ENCODE measurements at regions not wholly inside any gene's neighbourhood (a gene's known extent, or its start where the extent isn't known, plus 50 kb on each side); places are given as distances from the start of the nearest gene placed in this dataset.

- Histone ChIP-seq H3K36me3 (no peaks in the 10 kb centered on the region), H3K27ac (no peak overlapping the region), H3K27me3 (no peaks in the 10 kb centered on the region), H3K9me3 (no peaks in the 10 kb centered on the region), H3K4me1 (no peaks in the 10 kb centered on the region), H3K4me3 (no peak overlapping the region)
- ATAC-seq = no peak
- WGBS (ENCODE audit: insufficient coverage, low coverage, low lambda C conversion rate, missing lambda C conversion rate) = 27% methylated on average over 1 of the region's 1 CpG
- TF ChIP-seq POLR2A (IDR thresholded peaks at IDR 0.05) (no peak), CTCF (IDR thresholded peaks at IDR 0.05) (no peak)
- intact Hi-C loops (cut with DNase I) = no loop called here
- no peak for DNase-seq
These were observed 208.6 kb downstream of the GALC start for GRCh38 chr14:87784386-87784785.

GRCh38 chr14:87783071-87783470, 209.9 kb downstream of the GALC start:
- WGBS (ENCODE audit: insufficient coverage, low coverage, low lambda C conversion rate, missing lambda C conversion rate) = 73% methylated on average over 2 of the region's 2 CpGs
- DNase-seq (no peak), ATAC-seq (no peak)
- Histone ChIP-seq H3K4me3 (no peak overlapping the region), H3K27ac (no peak overlapping the region), H3K4me1 (no peaks in the 10 kb centered on the region), H3K9me3 (no peaks in the 10 kb centered on the region), H3K27me3 (no peaks in the 10 kb centered on the region), H3K36me3 (no peaks in the 10 kb centered on the region)
- TF ChIP-seq POLR2A (IDR thresholded peaks at IDR 0.05) (no peak), CTCF (IDR thresholded peaks at IDR 0.05) (no peak)
- intact Hi-C loops (cut with DNase I) = no loop called here

GRCh38 chr14:87772854-87773253, 220.1 kb downstream of the GALC start:
- TF ChIP-seq POLR2A (IDR thresholded peaks at IDR 0.05) = no peak
- TF ChIP-seq CTCF (IDR thresholded peaks at IDR 0.05) = no peak
- no peak for DNase-seq
- H3K9me3 ChIP-seq = no peaks in the 10 kb centered on the region
- WGBS (ENCODE audit: insufficient coverage, low coverage, low lambda C conversion rate, missing lambda C conversion rate) = 46% methylated on average over 7 of the region's 7 CpGs
- intact Hi-C loops (cut with DNase I) = no loop called here
- H3K4me3 ChIP-seq = no peak overlapping the region
- H3K4me1 ChIP-seq = no peaks in the 10 kb centered on the region
- no peak for ATAC-seq
- H3K36me3 ChIP-seq = no peaks in the 10 kb centered on the region
- no peak overlapping the region for H3K27ac ChIP-seq
- H3K27me3 ChIP-seq = no peaks in the 10 kb centered on the region

- Histone ChIP-seq H3K27ac (no peak overlapping the region), H3K4me1 (no peaks in the 10 kb centered on the region), H3K27me3 (no peaks in the 10 kb centered on the region), H3K36me3 (no peaks in the 10 kb centered on the region), H3K9me3 (no peaks in the 10 kb centered on the region), H3K4me3 (no peak overlapping the region)
- TF ChIP-seq CTCF (IDR thresholded peaks at IDR 0.05) = no peak
- TF ChIP-seq POLR2A (IDR thresholded peaks at IDR 0.05) = no peak
- intact Hi-C loops (cut with DNase I) = no loop called here
- WGBS (ENCODE audit: insufficient coverage, low coverage, low lambda C conversion rate, missing lambda C conversion rate) = 63% methylated on average over 2 of the region's 2 CpGs
- DNase-seq (no peak), ATAC-seq (no peak)
These were observed 225.4 kb downstream of the GALC start for GRCh38 chr14:87767567-87767901.

GRCh38 chr14:87758876-87759275, 234.1 kb downstream of the GALC start:
- DNase-seq (no peak), ATAC-seq (no peak)
- no peaks in the 10 kb centered on the region for H3K4me1 ChIP-seq
- no peak for TF ChIP-seq POLR2A (IDR thresholded peaks at IDR 0.05)
- no peak for TF ChIP-seq CTCF (IDR thresholded peaks at IDR 0.05)
- no peak overlapping the region for H3K4me3 ChIP-seq
- H3K36me3 ChIP-seq = no peaks in the 10 kb centered on the region
- WGBS (ENCODE audit: insufficient coverage, low coverage, low lambda C conversion rate, missing lambda C conversion rate) = 43% methylated on average over 2 of the region's 2 CpGs
- intact Hi-C loops (cut with DNase I) = no loop called here
- H3K27ac ChIP-seq = no peak overlapping the region
- H3K27me3 ChIP-seq = no peaks in the 10 kb centered on the region
- H3K9me3 ChIP-seq = no peaks in the 10 kb centered on the region

Data from right lobe of liver (tissue), 6 donors.